ENCODE measurements at regions not wholly inside any gene's neighbourhood (a gene's known extent, or its start where the extent isn't known, plus 50 kb on each side); places are given as distances from the start of the nearest gene placed in this dataset.

DNA sequence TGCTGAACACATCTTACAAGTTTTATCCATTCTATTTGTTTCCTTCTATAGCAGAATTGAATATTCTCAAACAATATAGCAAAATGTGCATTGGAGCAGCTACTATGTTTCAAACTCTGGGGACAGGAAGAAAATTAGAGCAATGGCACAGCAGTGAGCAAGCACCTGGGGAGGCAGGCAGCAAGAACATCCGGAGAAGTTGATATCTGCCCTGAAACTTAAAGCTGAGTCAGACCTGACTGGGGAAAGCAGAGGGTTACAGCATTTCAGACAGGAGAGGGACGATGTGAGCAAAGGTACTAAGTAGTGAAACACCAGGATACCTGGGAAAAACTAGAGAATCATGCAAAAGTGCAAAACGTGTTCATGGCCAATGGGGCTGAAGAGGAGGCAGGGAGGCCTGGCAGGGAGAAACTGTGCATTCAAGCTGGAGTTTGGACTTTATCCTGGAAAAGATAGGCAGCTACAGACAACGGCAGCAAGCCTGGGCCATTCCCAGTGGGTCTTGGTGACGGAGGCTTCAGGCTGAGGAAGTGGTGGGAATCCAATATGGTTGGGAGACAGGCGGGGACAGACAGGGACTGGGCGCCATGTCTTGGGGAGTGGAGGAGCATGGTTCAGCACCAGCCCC lies 118.0 kb upstream of the CDKN3 start:
- ChIA-PET POLR2A (no interaction called here), CTCF (no interaction called here)
- Histone ChIP-seq H3K4me1 (ENCODE audit: control extremely low read depth in 1 of 4, control insufficient read depth in 4 of 4, insufficient read depth in 4 of 4, low read length in 3 of 4) (no peaks in the 10 kb centered on the region), H3K27me3 (replicated peaks in 2 of 5; ENCODE audit: control insufficient read depth in 4 of 5, insufficient read depth in 5 of 5, low read length in 4 of 5) (peaks cover 0 to 1% (median 0%) of the 10 kb centered on the region in 5 experiments), H3K27ac (ENCODE audit: insufficient read depth in 1 of 2, low read depth in 1 of 2, low read length in 2 of 2, poor library complexity in 1 of 2, severe bottlenecking in 2 of 2) (no peak overlapping the region), H3K36me3 (ENCODE audit: control insufficient read depth in 4 of 4, insufficient read depth in 4 of 4, low read length in 3 of 4) (no peaks in the 10 kb centered on the region), H3K9me3 (ENCODE audit: control extremely low read depth in 1 of 5, control insufficient read depth in 4 of 5, insufficient read depth in 2 of 5, low read depth in 1 of 5, low read length in 4 of 5) (no peaks in the 10 kb centered on the region), H3K4me3 (ENCODE audit: control insufficient read depth in 1 of 7, extremely low read depth in 1 of 7, insufficient read depth in 4 of 7, low read depth in 2 of 7, low read length in 6 of 7) (no peak overlapping the region)
- DNase-seq = no peak
- WGBS (ENCODE audit: insufficient coverage) = 94% methylated on average over 4 of the region's 7 CpGs

DNA sequence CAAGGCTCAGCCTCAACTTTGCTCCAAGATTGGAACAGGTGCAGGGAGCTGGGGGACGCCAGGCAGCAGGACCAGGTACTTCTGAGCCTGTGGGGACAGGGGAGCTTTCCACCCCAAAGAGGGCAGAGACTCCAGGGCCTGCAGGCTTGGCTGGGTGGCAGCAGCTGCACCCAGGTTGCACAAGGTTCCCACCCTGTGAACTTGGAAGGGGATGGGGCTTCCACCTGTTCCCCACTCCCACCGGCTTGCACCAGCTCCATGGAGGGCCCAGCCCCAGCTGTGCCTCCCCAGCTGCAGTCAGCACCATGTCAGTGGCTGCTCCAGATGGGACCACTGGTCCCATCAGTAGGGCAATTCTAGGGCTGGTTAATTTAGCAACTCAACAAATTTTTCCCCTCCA lies 114.0 kb upstream of the CDKN3 start:
- Histone ChIP-seq H3K27me3 (replicated peaks in 2 of 5; ENCODE audit: control insufficient read depth in 4 of 5, insufficient read depth in 5 of 5, low read length in 4 of 5) (peaks cover 0 to 2% (median 0%) of the 10 kb centered on the region in 5 experiments), H3K4me3 (ENCODE audit: control insufficient read depth in 1 of 7, extremely low read depth in 1 of 7, insufficient read depth in 4 of 7, low read depth in 2 of 7, low read length in 6 of 7) (no peak overlapping the region), H3K4me1 (ENCODE audit: control extremely low read depth in 1 of 4, control insufficient read depth in 4 of 4, insufficient read depth in 4 of 4, low read length in 3 of 4) (no peaks in the 10 kb centered on the region), H3K27ac (ENCODE audit: insufficient read depth in 1 of 2, low read depth in 1 of 2, low read length in 2 of 2, poor library complexity in 1 of 2, severe bottlenecking in 2 of 2) (no peak overlapping the region), H3K36me3 (ENCODE audit: control insufficient read depth in 4 of 4, insufficient read depth in 4 of 4, low read length in 3 of 4) (no peaks in the 10 kb centered on the region), H3K9me3 (ENCODE audit: control extremely low read depth in 1 of 5, control insufficient read depth in 4 of 5, insufficient read depth in 2 of 5, low read depth in 1 of 5, low read length in 4 of 5) (no peaks in the 10 kb centered on the region)
- ChIA-PET CTCF (no interaction called here), POLR2A (no interaction called here)
- 82% methylated on average over 2 of the region's 2 CpGs for WGBS (ENCODE audit: insufficient coverage)
- no peak for DNase-seq

DNA sequence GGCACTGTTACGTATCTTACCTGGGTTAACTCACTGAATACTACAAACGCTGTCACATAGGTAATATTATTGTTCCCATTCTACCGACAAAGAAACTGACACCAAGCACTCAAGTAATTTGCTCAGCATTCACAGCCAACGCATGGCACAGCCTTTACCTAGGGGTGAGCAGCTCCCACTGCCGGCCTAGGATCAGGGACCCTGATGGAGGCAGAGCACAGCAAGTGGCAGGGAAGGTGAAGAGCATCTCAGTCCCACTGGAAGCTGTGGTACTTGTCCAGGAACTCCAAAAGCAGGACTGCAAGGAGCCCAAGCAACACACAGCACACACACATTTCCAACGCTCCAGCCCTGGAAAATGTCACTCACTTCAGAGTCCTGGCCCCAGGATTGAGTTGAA lies 111.8 kb upstream of the CDKN3 start:
- POLR2A ChIA-PET = no interaction called here
- no peak overlapping the region for H3K4me3 ChIP-seq (ENCODE audit: control insufficient read depth in 1 of 7, extremely low read depth in 1 of 7, insufficient read depth in 4 of 7, low read depth in 2 of 7, low read length in 6 of 7)
- peaks cover 0 to 8% (median 0%) of the 10 kb centered on the region in 5 experiments for H3K27me3 ChIP-seq (replicated peaks in 2 of 5; ENCODE audit: control insufficient read depth in 4 of 5, insufficient read depth in 5 of 5, low read length in 4 of 5)
- H3K36me3 ChIP-seq (ENCODE audit: control insufficient read depth in 4 of 4, insufficient read depth in 4 of 4, low read length in 3 of 4) = no peaks in the 10 kb centered on the region
- no peaks in the 10 kb centered on the region for H3K9me3 ChIP-seq (ENCODE audit: control extremely low read depth in 1 of 5, control insufficient read depth in 4 of 5, insufficient read depth in 2 of 5, low read depth in 1 of 5, low read length in 4 of 5)
- 98% methylated on average over 6 of the region's 6 CpGs for WGBS (ENCODE audit: insufficient coverage)
- no peak overlapping the region for H3K27ac ChIP-seq (ENCODE audit: insufficient read depth in 1 of 2, low read depth in 1 of 2, low read length in 2 of 2, poor library complexity in 1 of 2, severe bottlenecking in 2 of 2)
- DNase-seq = no peak
- CTCF ChIA-PET = no interaction called here
- H3K4me1 ChIP-seq (ENCODE audit: control extremely low read depth in 1 of 4, control insufficient read depth in 4 of 4, insufficient read depth in 4 of 4, low read length in 3 of 4) = no peaks in the 10 kb centered on the region

DNA sequence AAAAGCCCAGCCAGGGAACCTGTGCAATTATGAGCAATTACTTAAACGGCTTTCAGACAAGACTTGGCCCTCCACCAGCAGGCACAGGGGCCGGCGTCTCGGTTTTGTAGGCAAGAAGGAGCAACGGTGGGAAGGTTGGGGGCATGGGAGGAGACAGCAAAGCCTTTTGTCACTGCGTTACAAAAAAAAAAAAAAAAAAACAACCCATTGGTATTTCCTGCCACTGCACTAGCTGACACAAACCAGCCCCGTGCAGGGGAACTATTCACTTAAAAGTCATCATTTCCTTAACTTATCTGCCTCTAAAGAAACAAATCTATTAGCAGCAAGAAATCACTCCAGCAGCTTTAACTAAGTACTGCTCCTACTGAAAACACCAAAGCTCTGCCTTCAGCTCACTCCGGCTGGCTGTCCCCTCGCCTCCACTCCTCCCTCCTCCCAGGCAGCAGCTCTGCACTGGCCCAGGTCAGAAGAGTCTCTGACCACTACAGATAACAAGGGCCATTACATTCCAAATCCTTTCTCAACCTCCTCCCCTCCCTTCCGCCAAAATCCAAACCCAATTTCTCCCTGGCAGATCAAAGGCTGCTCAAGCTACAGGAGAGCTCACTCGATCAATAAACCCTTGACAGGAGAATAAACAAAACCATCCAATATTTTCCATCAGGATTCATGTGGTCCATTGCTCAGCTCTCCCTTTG lies 105.2 kb upstream of the CDKN3 start:
- no peak overlapping the region for H3K27ac ChIP-seq (ENCODE audit: insufficient read depth in 1 of 2, low read depth in 1 of 2, low read length in 2 of 2, poor library complexity in 1 of 2, severe bottlenecking in 2 of 2)
- DNase-seq = no peak
- no peaks in the 10 kb centered on the region for H3K4me1 ChIP-seq (ENCODE audit: control extremely low read depth in 1 of 4, control insufficient read depth in 4 of 4, insufficient read depth in 4 of 4, low read length in 3 of 4)
- 32% methylated on average over 7 of the region's 11 CpGs for WGBS (ENCODE audit: insufficient coverage)
- H3K36me3 ChIP-seq (ENCODE audit: control insufficient read depth in 4 of 4, insufficient read depth in 4 of 4, low read length in 3 of 4) = no peaks in the 10 kb centered on the region
- H3K4me3 ChIP-seq (ENCODE audit: control insufficient read depth in 1 of 7, extremely low read depth in 1 of 7, insufficient read depth in 4 of 7, low read depth in 2 of 7, low read length in 6 of 7) = no peak overlapping the region
- POLR2A ChIA-PET = no interaction called here
- peaks cover 0 to 15% (median 6%) of the 10 kb centered on the region in 5 experiments for H3K27me3 ChIP-seq (replicated peaks in 2 of 5; ENCODE audit: control insufficient read depth in 4 of 5, insufficient read depth in 5 of 5, low read length in 4 of 5)
- H3K9me3 ChIP-seq (ENCODE audit: control extremely low read depth in 1 of 5, control insufficient read depth in 4 of 5, insufficient read depth in 2 of 5, low read depth in 1 of 5, low read length in 4 of 5) = peaks cover 0 to 3% (median 0%) of the 10 kb centered on the region in 5 experiments
- CTCF ChIA-PET = interaction anchor here (1.3 kb wide), 1 partner anchor 117 kb away, joined by 3 read pairs; no protein-coding TSS in a partner anchor

DNA sequence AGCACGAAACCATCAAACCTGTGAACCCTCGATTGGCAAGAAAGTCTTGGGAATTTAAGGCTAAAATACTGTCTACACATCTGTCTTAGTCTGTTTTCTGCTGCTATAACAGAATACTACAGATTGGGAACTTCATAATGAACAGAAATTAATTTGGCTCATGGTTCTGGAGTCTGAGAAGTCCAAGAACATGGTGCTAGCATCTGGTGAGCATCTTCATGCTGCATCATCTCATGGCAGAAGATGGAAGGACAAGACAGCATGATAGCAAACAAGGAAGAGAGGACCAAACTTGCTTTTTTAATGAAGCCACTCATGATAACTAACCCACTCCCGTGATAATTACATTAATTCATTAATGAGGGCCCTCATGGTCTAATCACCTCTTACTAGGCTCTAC lies 102.0 kb upstream of the CDKN3 start:
- H3K4me1 ChIP-seq (ENCODE audit: control extremely low read depth in 1 of 4, control insufficient read depth in 4 of 4, insufficient read depth in 4 of 4, low read length in 3 of 4) = no peaks in the 10 kb centered on the region
- no peaks in the 10 kb centered on the region for H3K36me3 ChIP-seq (ENCODE audit: control insufficient read depth in 4 of 4, insufficient read depth in 4 of 4, low read length in 3 of 4)
- 96% methylated on average over 3 of the region's 3 CpGs for WGBS (ENCODE audit: insufficient coverage)
- H3K27me3 ChIP-seq (replicated peaks in 2 of 5; ENCODE audit: control insufficient read depth in 4 of 5, insufficient read depth in 5 of 5, low read length in 4 of 5) = peaks cover 2 to 17% (median 12%) of the 10 kb centered on the region in 5 experiments
- H3K9me3 ChIP-seq (ENCODE audit: control extremely low read depth in 1 of 5, control insufficient read depth in 4 of 5, insufficient read depth in 2 of 5, low read depth in 1 of 5, low read length in 4 of 5) = peaks cover 0 to 5% (median 0%) of the 10 kb centered on the region in 5 experiments
- no peak for DNase-seq
- ChIA-PET CTCF (no interaction called here), POLR2A (no interaction called here)
- no peak overlapping the region for H3K4me3 ChIP-seq (ENCODE audit: control insufficient read depth in 1 of 7, extremely low read depth in 1 of 7, insufficient read depth in 4 of 7, low read depth in 2 of 7, low read length in 6 of 7)
- no peak overlapping the region for H3K27ac ChIP-seq (ENCODE audit: insufficient read depth in 1 of 2, low read depth in 1 of 2, low read length in 2 of 2, poor library complexity in 1 of 2, severe bottlenecking in 2 of 2)

DNA sequence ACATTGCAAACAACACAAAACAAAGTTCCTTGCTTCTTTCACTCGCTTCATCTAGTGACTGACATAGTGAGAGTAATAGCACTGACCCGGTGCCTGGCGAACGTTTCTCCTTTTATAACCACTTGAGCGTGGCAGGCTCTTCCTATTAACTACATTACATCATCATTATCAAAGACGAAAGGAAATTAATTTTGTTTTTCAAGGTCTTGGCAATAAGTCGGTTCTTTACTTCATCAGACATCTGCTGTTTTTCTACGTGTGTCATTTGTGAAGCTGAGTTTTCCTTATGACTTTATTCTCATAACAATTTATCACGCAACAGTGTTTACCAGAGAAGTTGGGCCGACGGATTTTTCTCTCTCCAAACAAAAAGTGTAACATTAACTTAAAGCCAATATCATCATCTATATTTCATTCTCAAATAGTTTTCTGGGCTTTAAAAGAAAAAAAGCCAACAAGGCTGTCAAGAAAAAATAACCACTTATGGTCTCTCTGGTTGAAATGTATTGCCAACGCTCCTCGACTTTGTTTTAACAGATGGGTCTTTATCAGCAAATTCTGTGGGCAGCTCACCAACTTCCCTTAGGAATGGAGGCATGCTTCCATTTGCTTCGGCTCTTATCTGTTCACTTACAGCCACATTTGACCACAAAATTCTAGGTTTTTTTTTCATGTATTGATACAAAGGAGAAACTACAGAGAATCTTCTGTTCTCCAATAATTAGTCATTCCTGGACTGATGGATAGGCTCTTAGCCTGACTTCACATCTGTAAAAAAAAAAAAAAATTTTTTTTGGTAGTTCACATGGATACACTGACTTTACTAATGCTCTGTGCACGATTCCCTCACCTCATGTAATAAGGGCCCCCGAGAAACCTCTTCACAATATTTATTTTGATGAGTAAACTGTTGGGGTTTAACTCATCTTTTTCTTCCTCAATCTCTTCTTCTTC lies 97.1 kb upstream of the CDKN3 start:
- DNase-seq = no peak
- Histone ChIP-seq H3K4me3 (ENCODE audit: control insufficient read depth in 1 of 7, extremely low read depth in 1 of 7, insufficient read depth in 4 of 7, low read depth in 2 of 7, low read length in 6 of 7) (no peak overlapping the region), H3K9me3 (ENCODE audit: control extremely low read depth in 1 of 5, control insufficient read depth in 4 of 5, insufficient read depth in 2 of 5, low read depth in 1 of 5, low read length in 4 of 5) (peaks cover 0 to 2% (median 0%) of the 10 kb centered on the region in 5 experiments), H3K36me3 (ENCODE audit: control insufficient read depth in 4 of 4, insufficient read depth in 4 of 4, low read length in 3 of 4) (no peaks in the 10 kb centered on the region), H3K27me3 (replicated peaks in 2 of 5; ENCODE audit: control insufficient read depth in 4 of 5, insufficient read depth in 5 of 5, low read length in 4 of 5) (peaks cover 1 to 14% (median 3%) of the 10 kb centered on the region in 5 experiments), H3K27ac (ENCODE audit: insufficient read depth in 1 of 2, low read depth in 1 of 2, low read length in 2 of 2, poor library complexity in 1 of 2, severe bottlenecking in 2 of 2) (no peak overlapping the region), H3K4me1 (ENCODE audit: control extremely low read depth in 1 of 4, control insufficient read depth in 4 of 4, insufficient read depth in 4 of 4, low read length in 3 of 4) (no peaks in the 10 kb centered on the region)
- ChIA-PET POLR2A (no interaction called here), CTCF (no interaction called here)
- WGBS (ENCODE audit: insufficient coverage) = 59% methylated on average over 8 of the region's 16 CpGs

Measured in common myeloid progenitor, CD34-positive (primary cell).